NCI-H345 treated with DMSO at 0.1 percent for 48 hours (cell line): ENCODE measurements at regions not wholly inside any gene's neighbourhood (a gene's known extent, or its start where the extent isn't known, plus 50 kb on each side); places are given as distances from the start of the nearest gene placed in this dataset.
"Not testable (repeated sequence)": the region's sequence is repeated elsewhere in the genome, so short reads cannot be mapped to it uniquely, and the experiment has no call there.

ENCODE experiments used
- DNase-seq: peaks from one replicate; lab custom pipeline; 2025; ENCODE audit not compliant: unreplicated experiment; lab: John Stamatoyannopoulos, UW

- no peak for DNase-seq
Measured at GRCh38 chr6:65996096-65996495, 289.1 kb upstream of the EYS start.

GRCh38 chr6:65989676-65990075 is 282.6 kb upstream of the EYS start:
- DNase-seq = no peak

GRCh38 chr6:65988006-65988405 is 281.0 kb upstream of the EYS start:
- no peak for DNase-seq

GRCh38 chr6:65984089-65984488 is 277.1 kb upstream of the EYS start:
- DNase-seq = no peak

GRCh38 chr6:65979120-65979519 is 272.1 kb upstream of the EYS start:
- no peak for DNase-seq

GRCh38 chr6:65971252-65971651 is 264.2 kb upstream of the EYS start:
- not testable (repeated sequence) for DNase-seq

- no peak for DNase-seq
Measured at GRCh38 chr6:65964261-65964660, 257.2 kb upstream of the EYS start.

GRCh38 chr6:65955034-65955433 is 248.0 kb upstream of the EYS start:
- no peak for DNase-seq

- DNase-seq = no peak
Measured at GRCh38 chr6:65948062-65948461, 241.0 kb upstream of the EYS start.

GRCh38 chr6:65943548-65943947 is 236.5 kb upstream of the EYS start:
- DNase-seq = no peak

- no peak for DNase-seq
Measured at GRCh38 chr6:65943051-65943450, 236.0 kb upstream of the EYS start.

- no peak for DNase-seq
Measured at GRCh38 chr6:65938000-65938399, 231.0 kb upstream of the EYS start.

- DNase-seq = no peak
Measured at GRCh38 chr6:65935412-65935811, 228.4 kb upstream of the EYS start.

GRCh38 chr6:65933390-65933789 is 226.4 kb upstream of the EYS start:
- DNase-seq = no peak

GRCh38 chr6:65927141-65927540 is 220.1 kb upstream of the EYS start:
- DNase-seq = no peak

- DNase-seq = no peak
Measured at GRCh38 chr6:65924411-65924810, 217.4 kb upstream of the EYS start.

GRCh38 chr6:65922049-65922448 is 215.0 kb upstream of the EYS start:
- DNase-seq = no peak

GRCh38 chr6:65908065-65908464 is 201.0 kb upstream of the EYS start:
- no peak for DNase-seq

- DNase-seq = no peak
Measured at GRCh38 chr6:65903992-65904391, 197.0 kb upstream of the EYS start.

GRCh38 chr6:65900928-65901327 is 193.9 kb upstream of the EYS start:
- DNase-seq = no peak

GRCh38 chr6:65896140-65896539 is 189.1 kb upstream of the EYS start:
- no peak for DNase-seq

GRCh38 chr6:65876668-65877067 is 169.6 kb upstream of the EYS start:
- DNase-seq = no peak

- no peak for DNase-seq
Measured at GRCh38 chr6:65852369-65852852, 145.4 kb upstream of the EYS start.

- no peak for DNase-seq
Measured at GRCh38 chr6:65830151-65830550, 123.1 kb upstream of the EYS start.
